ENCODE measurements at regions not wholly inside any gene's neighbourhood (a gene's known extent, or its start where the extent isn't known, plus 50 kb on each side); places are given as distances from the start of the nearest gene placed in this dataset.

- DNase-seq, result no peak
These were observed 52.4 kb upstream of the SERINC1 start for GRCh38 chr6:122524056-122524455.

- DNase-seq, result peak; percentile 25 to 53
These were observed 58.9 kb upstream of the SERINC1 start for GRCh38 chr6:122530440-122531046.

GRCh38 chr6:122548281-122548680, 61.9 kb upstream of the PKIB start:
- no peak for DNase-seq

GRCh38 chr6:122548820-122549219, 61.4 kb upstream of the PKIB start:
- DNase-seq, result no peak

- no peak for DNase-seq
These were observed 56.5 kb upstream of the PKIB start for GRCh38 chr6:122553697-122554096.

GRCh38 chr6:122555561-122555960, 54.6 kb upstream of the PKIB start:
- no peak for DNase-seq

- DNase-seq, result no peak
These were observed 52.1 kb upstream of the PKIB start for GRCh38 chr6:122558080-122558479.
